Activated CD8-positive, alpha-beta memory T cell treated with anti-CD3 and anti-CD28 coated beads, Interleukin-2, amount 50 U/mL, for 24 hours (primary cell): ENCODE measurements at regions not wholly inside any gene's neighbourhood (a gene's known extent, or its start where the extent isn't known, plus 50 kb on each side); places are given as distances from the start of the nearest gene placed in this dataset.
"Not testable (repeated sequence)": the region's sequence is repeated elsewhere in the genome, so short reads cannot be mapped to it uniquely, and the experiment has no call there.

Source experiments
- DNase-seq: peaks from one replicate; pipeline ENCODE4 v3.0.0-alpha.2; 2020; ENCODE audit errors: extremely low read depth

DNA sequence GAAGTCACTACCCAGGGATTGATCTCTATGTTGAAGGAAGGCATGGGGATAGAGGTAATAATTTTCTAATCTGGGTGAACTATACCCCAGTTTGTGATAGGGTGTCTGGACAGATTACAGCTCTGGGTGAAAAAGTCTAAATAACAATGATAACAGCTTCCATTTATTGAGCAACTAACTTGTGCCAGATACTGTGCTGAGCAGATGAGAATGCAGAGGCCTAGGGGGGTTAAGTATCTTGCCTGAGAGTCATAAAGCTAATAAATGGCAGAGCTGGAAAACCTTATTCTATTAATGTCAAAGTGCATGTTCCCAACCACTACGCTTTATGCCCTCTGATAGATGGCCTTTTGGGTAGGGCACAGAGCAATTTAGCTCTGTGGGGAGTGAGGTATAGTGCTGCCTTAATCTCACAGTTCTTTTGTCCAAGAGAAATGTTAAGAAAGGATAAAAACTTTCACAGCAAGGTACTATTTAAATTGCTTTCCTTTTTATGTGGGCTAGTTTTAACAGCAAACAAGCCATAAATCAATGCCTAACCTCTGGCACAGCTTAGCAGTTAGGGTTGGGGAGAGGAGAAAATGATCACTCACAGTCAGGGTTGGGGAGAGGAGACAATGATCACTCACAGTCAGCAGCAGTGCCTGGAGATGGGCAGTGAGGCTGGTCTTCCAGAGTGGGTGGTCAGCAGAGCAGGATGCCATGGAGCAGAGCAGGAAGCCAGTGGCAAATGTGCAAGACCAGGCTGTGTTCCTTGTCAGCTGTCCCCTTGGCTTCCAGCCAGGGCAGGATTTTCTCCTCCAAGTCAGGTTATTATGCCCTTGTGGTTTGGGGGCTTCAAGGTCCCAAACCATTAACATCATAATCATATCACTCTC, 187.0 kb downstream of the CARTPT start:
- DNase-seq, result no peak

DNA sequence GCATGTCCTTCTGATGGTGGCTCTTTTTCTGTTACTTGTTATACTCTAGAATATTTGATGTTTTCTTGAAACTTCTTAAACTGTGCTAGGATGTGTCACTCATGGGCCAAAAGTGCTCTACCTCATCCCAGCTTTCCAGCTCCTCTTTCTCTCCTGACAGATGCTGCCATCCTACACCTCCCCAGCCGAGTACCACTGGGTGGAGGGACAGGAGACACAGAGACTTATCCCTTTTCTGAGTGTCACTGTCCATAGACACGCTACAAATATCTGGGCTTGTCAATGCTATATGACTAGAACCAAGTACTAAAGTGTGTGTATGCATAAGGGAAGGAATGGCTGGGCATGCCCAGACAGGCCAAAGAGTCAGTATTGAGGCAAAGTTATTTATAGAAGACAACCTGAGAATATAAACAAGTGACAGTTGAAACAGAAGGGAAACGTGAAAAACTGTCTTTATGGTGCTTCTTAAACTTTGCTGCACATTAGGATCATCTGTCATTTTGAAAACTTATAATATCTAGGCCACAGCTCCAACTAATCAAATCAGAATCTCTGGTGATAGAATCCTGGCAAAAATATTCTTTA, 188.0 kb downstream of the CARTPT start:
- no peak for DNase-seq

DNA sequence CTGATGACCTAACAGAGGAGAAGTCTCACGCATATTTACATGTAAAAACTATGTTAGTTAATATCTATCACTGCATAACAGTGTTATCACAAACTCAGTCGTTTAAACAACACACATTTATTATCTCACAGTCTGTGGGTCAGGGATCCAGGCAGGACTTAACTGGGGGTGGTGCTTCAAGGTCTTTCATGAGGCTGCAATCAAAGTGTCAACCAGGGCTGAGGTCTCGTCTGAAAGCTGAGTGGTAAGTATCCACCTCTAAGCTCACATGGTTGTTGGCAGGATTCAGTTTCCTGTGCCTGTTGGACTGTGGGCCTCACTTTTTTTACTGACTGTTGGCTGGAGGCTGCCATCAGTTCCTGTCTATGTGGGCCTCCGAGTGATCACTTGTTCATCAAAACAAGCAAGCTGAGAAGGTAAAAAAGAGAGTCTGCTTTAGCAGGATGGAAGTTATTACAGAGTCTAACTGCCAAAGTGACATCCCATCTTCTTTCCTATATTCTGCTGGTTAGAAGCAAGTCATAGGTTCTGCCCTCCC, 188.6 kb downstream of the CARTPT start:
- no peak for DNase-seq

DNA sequence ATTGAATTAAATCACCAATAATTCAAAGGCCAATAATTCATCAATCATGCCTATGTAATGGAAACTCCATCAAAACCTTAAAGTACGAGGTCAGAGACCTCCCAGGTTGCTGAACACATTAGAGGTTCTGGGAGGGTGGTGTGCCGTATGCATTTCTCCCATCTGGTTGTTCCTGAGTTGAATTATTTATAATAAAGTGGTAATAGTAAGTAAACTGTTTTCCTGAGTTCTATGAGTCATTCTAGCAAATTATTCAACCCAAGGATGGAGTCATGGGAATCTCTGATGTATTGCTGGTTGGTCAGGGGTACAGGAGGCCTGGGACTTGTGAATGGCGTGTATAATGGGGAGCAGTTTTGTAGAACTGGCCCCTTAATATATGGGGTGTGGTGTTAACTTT, 191.7 kb downstream of the CARTPT start:
- DNase-seq, result no peak

DNA sequence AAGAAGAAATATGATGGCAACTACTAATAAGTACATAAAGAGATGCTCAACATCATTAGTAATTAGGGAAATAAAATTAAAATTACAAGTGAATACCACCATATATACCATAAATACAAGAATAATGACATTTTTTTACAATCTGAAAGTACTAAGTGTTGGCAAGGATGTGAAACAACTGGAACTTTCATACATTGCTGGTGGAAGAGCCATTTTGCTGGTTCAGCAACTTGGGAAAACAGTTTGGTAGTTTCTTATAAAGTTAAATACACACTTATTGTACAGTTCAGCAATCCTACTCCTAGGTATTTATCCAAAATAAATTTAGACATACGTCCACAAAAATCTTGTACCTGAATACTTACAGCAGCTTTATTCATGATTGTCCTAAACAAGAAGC, 192.9 kb downstream of the CARTPT start:
- DNase-seq, result no peak

DNA sequence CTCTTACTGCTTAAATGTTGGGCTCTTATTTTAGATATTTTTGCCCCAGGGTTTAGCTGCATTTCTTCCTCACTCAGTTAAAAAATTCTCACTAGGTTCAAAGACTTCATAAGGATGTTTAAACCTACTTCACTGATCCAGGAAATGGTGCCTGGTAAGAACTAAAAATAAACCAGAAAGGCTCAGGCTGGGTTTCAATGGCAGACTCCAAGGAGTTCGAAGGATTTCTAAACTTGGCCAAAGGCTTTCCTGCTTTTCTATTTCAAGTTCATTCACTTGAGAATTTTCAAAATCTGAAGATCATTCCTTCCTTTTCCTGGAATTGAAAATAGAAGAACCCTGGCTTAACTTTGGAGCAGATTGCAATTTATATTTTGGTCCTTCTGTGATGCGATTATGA, 193.0 kb upstream of the MAP1B start:
- DNase-seq, result no peak

DNA sequence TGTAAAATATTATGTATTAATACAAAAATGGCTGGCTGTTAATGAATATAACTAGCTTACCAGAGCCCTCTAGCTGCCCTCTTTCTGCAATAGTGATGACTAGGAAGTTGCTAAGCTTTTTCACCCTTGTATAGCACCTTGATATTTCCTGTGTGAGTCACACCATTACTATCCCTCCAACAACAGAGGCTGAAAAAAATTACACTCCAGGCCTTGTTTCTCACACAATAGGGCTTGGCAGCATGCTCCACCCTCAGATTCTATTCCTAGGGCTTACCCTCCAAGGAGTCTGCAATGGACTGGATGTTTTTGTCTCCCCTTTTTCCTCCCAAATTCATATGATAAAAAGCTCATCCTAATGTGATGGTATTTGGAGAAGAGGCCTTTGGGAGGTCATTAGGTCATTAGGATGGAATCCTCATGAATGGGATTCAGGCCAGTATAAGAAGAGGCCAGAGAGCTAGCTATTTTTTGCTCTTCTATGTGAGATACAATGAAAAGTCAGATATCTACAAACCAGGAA, 184.6 kb upstream of the MAP1B start:
- no peak for DNase-seq

DNA sequence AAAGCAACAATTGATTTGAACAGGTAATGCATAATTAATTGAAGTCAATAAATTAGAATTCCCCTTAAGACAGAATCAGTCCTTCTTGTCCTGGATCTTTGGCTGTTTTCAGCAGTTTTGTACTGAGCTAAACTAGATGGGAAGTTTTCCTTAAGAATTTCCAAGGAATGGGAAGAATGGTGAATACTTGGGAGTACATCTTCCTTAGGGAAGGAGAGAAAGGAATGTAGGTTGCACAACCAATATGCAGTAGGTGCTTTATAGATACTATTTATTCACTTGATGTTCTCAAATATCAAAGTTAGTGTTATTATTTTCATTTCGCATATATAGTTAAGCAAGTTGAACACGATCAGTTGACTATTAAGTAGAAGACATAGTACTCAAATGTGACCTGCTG, 183.5 kb upstream of the MAP1B start:
- DNase-seq, result no peak

DNA sequence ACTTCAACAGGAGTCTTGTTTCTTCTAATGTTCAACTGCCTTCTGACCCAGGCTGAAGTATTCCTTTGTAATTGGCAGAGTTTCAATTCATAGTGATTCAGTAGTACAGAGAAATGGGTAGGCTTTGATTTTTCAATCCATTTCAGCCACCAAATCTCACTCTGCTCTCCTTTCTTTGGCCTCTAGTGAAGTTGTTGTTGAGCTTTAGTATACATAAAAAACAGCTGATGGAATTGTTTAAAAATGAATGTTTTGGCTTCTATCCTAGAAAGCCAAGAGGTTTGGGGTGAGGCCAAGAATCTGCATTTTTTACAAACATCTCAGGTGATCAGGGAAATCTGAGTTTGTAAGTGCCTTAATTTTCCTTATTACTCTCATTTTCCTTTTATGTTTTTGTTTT, 182.9 kb upstream of the MAP1B start:
- DNase-seq, result no peak

DNA sequence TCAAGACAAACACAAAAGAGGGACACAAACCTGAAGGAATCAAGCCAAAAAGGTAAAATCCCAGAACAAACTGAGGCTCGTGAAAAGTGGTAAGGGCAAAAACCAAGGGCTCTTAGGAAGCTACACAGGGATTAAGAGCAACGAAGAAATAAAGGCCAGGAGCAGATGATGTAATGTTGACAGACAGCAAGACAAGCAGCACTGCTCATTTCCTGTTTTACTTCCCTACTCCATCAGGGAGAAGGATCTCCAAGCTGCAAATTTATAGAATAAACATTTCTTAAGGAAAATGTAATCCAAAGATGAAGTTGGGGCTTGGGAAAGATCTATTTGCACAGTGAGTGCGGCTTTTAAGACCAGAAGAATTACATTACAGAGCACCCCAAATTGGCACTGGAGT, 182.3 kb upstream of the MAP1B start:
- no peak for DNase-seq

DNA sequence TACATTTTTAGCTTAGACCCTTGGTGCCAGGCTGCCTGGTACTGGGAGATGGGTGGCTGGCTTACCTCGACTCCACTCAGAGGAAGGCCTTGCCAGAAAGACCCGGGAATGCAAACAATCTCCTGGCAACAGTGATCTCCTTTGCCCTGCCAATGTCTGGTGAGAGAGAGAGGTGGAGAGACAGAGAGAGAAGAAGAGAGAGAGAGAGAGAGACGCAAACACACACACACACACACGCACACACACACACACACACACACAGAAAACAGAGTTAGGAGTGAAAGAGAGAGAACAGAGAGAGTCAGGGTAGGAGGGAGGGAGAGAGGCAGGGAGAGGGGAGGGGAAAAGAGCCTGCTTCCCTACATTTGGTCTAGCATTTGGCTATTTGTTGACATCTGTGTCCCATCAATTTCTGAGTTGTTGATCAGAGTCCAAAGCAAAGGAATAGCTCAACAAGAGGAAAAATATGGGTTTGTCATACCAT, 181.6 kb upstream of the MAP1B start:
- DNase-seq, result no peak

DNA sequence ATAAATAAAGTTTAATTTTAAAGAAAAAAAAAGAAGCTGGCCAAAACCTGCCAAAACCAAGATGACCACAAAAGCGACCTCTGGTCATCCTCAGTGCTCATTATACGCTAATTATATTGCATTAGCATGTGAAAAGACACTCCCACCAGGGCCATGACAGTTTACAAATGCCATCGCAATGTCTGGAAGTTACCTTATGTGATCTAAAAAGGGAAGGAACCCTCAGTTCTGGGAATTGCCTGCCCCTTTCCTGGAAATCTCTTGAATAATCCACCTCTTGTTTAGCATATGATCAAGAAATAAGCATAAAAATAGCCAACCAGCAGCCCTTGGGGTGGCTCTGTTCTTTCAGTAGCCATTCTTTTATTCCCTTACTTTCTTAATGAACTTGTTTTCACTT, 178.3 kb upstream of the MAP1B start:
- no peak for DNase-seq

DNA sequence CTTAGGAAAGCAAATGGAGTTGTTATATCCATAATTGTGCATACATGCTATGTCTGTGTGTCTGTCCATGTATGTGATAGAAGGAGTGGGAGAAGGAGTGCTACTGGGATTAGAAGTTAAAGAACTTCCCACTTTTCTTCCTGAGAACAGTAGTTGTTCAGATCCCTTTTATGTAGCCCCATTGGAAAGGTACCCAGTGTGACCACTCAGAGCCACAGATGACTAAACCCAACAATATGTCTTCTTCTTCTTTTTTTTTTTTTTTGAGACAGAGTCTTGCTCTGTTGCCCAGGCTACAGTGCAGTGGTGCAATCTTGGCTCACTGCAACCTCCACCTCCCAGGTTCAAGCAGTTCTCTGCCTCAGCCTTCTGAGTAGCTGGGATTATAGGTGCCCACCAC, 176.7 kb upstream of the MAP1B start:
- not testable (repeated sequence) for DNase-seq

DNA sequence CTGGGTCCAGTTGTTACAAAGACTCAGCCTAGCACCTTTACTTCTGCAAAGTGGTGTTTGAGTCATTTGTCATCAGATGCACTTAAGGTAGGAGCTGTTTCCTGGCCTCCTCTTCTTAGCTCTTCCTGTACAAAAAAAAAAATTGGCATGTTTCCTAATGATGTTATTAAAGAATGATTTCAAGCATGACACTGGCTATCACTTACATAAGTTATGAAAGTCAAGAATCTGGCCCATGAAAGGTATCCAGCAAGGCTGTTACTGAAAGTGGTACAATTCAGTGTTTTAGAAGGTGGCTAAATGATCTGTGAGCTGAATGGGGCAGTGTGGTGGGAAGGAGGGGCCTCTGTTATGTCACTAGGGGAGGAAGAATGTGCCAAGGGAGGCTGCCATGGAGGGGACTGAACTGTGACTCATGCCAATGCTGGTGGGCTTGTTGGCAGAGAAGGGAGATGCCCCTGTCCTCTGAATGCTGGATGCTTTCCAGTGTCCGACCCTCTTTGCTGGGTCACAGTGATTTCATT, 175.1 kb upstream of the MAP1B start:
- no peak for DNase-seq

DNA sequence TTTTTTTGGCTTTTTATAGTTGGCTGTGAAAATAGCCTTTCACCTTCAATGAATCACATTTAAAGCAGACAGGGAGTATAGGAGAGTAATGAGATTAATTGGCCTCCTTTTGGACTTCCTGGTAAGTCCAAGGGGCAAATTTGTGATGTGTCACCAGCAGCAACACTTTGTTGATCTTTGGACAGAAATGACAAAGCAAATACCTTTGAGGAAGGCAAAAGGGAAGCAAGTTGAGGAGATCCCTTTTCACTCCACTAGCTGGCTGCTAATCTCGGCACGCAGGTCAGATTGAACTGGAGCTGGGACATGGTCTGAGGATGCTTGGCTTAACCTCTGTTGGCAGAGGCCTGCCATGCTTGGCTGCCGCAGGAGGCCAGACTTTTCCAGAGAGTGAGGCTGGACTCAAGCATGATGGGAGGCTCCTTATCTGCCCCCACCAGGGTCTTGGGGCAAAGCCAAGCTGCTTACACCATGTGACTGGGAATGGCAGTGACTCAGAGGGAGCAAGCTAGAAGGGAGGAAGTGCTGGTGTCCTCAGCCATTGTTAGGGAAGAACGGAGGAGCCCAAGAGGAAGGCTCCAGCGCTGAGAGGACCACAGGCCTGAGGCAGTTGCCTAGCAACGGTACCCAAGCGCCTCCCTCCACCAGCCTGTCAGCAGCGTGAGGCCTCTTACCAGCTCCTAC, 174.5 kb upstream of the MAP1B start:
- no peak for DNase-seq

DNA sequence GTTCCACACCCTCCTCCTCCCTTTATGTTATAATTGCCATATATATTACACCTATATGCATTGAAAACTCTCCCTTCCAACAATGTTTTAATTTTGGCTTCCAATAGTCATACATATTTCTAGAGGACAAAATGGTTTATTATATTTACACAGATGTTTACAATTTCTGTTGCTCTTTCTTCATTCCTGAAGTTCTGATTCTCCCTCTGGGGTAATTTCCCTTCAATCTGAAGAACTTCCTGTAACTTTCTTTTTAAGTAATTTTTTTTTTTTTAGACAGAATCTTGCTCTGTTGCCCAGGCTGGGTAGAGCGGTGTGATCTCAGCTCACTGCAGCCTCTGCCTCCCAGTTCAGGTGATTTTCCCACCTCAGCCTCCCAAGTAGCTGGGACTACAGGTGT, 173.0 kb upstream of the MAP1B start:
- no peak for DNase-seq

DNA sequence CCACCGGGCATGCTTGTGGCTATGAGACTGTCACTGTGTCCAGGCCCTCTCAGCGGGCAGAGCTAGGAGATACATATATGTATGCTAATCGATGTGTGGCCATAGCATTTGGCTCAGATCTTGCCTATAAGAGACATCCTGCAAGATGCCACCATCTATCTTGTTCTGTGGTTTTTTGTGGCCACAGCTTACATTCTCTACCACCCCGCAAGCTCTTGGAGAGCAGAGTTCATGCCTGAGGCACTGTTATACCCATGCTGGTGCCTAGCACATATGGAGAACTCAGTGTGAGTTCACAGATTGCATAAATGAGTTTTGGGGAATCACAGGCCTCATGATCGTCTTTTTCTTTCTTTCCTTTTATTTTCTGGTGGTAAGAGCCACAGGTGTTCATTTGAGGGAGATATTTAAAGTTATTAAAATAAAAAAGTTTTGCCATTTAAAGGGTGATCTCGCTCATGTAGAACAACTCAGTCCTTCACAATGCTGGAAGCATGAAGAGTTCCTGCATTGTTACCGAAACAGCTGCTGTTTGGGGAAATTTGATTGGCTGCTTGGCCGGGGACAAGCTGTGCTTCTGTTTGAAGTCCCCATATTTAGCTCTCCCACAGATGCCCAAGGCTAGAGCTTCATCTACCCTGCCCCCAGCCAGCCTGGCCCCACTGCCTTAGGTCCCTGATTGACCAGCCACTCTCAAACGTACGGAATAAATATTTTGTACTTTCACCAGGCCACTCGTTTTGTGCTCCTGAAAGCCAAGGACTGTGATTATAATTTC, 169.2 kb upstream of the MAP1B start:
- no peak for DNase-seq

DNA sequence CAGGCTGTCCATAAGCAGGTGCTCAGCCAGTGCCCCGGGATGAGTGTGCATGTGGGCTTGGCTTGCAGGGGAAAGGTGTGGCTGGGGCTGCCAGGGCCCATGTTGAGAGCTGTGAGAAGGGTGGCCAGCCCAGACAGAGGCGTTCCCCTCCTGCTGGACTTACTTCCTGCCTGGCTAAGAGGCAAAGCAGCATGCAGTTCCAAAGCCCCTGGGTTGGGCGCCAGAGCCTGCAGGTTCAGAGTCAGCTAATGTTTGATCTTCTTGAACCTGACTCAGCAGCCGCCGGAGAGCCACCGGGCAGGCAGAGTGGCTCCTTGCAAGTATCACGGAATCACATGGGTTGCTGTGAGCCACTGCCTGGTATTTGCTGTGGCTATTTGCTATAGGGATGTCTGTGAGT, 168.4 kb upstream of the MAP1B start:
- no peak for DNase-seq

DNA sequence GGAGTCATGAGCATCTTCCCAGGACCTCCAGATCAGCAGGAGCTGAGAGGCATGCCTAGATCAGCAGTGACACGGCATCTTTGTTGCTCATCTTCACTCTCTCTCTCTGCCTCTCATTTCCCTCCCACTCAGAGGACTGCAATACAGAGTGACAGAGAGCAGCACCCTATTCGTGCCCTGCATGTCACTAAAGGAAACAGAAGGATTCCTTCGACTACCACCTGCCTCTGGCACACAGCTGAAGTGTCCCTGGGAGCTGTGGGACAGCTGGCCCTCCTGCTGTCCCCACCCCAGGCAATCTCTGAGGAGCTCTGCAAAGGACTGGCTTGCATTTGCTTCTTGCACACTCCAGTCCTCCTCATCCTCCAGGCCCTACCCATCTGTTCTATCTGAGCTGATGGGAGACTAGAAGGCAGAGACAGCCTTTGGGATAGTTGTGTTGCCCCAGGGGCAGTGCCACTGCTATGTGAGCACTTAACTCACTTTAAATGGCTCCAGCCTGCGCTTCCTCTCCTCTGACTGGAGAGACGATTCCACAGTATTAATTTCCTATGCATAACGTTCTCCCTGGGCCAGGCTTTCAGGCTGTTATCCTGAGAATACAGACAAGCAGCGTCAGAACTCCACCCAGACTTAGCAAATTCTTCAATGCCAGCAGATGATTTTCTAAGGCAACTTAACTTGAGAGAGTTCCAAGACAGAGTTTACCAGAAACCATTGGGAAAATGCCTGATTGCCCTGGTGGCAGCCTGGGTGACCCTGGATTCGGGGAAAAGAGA, 167.6 kb upstream of the MAP1B start:
- DNase-seq, result no peak

DNA sequence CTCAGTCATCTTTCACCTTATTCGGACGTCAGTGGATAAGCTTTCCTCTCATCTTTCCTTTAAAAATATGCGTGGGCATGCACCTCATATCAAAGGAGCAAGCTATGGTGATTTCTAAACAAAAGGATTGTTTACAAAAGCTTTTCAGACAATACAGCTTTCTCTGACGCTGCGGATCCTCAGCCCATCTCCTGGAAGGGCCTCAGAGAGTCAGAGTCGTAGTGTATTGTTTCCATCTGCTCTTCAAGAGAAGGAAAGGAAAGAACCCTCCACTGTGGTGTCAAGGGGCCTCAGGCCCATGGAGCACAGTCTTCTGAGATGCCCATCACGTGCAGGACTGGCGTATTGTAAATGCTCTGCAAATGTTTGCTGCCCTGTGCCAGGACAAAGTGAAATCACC, 163.4 kb upstream of the MAP1B start:
- no peak for DNase-seq

DNA sequence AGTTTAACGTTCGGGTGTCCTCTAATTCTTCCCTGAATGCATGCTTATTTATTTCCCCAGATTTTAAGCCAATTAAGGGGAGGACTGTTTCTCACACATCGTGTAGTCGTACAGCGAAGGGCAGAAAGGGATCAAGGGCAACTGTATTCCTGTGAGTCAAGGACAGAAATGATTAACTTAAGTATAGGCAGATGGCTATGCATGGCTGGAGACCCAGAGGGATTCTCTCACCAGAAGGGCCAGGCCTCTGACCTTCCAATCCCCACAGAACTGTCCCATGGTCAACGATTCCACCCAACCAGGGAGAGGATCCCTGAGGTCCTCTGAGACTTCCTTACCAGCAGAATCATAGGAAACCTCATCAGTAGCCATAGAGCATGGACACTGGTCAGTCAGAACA, 161.8 kb upstream of the MAP1B start:
- no peak for DNase-seq
